Renal cortex interstitium (tissue), 11 donors: ENCODE measurements at regions not wholly inside any gene's neighbourhood (a gene's known extent, or its start where the extent isn't known, plus 50 kb on each side); places are given as distances from the start of the nearest gene placed in this dataset.

ENCODE experiments used
- DNase-seq, 11 donors: peaks; one replicate each; pipeline ENCODE4 v3.0.0-alpha.2; 2013; ENCODE audit warnings: low read depth in 9 of 11, low spot score in 4 of 11; ENCODE audit errors: extremely low read depth in 1 of 11

DNA sequence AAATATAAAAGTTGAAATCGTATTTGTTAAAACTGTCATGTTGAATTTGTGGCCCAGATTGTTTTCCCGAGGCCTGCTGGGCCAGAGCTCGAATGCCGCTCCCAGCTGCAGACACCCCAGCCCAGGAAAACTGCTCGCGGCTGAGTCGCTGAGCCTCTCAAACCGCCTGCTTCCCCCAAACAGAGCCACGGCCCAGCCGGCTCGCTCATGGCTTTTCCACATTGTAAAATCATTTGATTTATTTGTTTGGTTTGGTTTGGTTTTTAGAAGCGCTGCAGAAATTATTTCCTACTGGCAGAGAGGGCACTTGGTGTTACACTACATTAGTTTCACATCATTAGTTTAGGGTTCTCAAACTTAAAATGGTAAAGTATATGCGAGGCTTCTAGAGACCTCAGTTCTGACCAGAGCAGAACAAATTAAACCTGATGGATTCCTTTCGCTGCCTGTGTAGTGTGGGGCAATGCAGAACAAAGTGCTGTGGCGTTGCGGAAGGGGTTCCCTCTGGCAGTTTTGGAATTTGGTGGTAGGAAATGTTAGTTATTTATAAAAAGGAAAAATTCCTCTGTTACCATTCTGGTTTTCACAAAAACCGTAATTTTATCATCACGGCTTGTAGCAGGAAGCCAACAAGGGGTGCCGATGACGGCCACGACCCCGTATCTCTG is 156.5 kb upstream of the PITX1 start:
- DNase-seq = peak in 3 of 11 donors; percentile 5 to 22 (median 18)

DNA sequence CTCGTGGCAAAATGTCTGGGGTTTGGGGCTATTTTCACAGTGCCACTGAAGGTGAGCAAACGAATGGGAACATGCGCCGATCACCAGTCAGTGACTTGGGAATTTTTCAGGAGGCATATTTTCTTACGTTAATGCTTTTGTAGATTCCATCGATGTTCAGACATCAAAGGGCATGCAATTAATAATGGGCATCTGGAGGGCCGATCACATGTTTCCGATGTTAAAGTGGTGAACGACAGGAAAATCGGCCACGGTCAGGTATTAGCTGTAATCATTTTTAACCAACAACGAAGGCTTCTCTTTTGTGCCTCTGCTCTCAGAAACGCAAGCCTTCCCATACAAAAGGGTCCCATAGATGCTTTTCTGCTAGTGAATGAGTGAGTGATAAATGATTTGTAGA is 155.0 kb upstream of the PITX1 start:
- DNase-seq = no peak

DNA sequence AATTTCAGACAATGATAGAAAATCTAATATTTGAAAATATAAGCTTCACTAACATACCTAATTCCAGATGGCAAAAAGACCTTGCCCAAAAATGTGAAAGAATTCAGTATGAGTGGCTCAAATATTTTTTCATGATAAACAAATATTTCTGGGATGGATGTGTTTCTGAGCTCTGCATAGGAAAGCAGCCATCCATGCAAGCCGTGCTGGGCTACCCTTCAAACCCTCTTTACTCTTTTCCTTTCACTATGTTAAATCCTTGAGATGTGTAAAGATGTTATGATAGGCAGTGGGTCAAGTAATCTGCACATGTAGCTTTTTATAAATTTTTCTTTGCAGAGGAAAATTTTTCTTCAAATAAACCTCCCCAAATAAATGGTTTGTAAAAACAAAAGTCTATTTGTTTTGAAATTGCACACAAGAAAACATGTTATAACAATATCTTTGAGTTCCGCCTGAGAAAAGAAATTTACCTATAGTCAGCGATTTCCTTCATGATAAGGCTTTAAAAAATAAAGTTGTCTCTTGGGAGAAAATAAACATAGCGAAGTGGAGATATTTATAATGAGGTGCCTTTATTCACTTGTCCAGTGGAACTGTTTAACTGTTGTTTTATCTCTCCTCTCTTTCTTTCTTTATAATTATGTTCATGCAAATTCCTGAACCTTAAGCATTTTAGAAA is 154.3 kb upstream of the PITX1 start:
- DNase-seq = no peak

DNA sequence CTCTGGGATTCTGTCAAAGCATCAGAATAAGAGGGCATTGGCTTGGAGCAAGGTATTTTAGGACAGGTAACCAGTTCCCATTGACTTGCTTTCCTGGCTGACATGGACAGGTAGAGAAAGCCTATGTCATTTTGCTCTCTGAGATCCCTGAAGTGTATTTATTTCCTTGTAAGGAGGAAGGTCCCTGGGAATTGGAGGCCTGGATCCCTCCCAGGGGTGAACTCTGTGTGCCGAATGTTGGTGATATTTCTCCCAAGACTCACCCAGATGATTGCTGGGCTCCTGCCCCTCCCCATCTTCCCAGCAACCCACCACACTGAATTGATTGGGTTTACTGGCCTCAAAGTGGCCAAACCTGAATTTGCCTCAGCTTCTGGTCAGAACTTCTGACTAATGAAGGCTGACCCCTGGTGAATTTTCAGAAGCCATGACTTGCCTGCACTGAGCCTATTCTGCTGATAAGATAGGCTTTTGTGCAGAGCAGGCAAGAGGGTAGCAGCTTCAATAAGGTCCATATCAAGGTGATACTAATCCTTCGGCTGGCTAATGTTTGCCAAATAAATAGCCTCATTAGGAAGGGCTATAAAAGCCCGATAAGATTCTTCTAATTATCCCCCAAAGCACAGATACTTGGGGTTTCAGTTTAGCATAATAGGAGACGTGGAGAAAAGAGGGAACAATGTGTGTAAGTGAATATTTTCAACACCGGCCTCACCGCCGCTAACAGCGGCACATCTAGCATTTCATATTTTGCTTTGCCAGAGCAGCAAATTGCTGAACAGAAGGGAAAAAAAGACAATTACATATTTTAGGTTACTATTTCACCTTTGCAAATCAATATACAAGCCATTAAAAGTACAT is 152.9 kb upstream of the PITX1 start:
- no peak for DNase-seq

DNA sequence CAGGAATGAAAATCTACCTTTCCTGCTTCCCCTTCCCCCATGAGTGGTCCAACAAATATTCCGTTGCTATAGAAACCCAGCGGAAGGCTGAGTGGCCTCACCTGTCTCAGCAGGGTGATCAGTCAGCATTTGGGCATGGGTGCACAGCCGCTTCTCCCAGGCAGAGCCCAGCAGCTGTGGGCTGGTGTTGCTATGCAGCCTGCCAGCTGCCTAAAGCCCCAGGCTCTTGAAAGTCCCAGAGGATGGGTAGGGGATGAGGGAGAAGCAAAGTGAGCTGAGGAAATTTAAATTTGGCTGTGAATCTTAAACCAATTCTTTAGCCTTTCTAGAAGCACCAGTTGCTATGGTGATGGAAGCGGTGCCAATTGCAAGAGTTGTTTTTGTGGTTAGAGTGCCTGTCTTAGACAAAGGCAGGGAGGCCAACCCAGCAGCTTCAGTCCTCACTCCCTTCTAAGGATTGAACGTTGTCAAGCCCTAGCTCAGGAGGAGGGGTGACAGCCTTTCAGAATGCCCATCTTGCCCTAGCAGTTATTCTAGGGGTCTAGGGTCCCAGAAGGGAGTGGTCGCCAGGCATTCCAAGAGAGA is 151.5 kb upstream of the PITX1 start:
- DNase-seq = no peak

DNA sequence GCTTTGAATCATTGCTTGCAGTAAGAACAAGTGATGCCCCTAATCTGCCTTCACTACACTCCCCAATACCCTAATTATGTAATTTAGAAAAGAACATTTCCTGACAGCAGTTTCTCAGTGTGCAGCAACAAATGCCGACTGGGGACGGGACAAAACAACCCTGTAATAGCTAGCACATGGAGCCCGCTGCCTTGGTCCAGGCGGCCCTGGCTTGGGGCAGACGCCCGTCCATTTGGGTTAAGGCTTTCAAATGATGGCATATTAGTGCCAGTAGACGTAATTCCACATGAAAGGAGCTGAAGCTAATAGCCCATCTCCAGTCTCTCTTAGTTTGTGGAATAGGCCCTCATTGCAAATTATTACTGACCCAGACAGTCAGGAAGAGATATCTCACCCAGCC is 150.6 kb upstream of the PITX1 start:
- DNase-seq = no peak

DNA sequence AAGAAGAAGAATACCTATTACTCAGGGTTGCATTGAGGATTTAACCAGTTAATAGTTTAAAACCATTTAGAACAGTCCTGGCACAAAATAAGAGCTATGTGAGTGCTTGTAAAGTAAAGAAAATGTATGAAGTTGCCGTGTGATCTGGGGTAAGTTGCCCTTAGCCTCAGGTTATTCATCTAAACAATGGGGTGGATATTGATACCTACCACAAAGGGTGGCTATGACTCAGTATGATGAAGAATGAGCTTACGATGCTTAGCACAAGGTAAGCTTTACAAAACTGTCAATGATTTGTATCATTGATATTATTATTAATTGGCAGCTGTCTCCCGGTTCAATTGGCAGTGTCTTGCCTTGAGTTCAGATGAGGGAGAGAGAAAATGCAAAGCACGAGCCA is 149.4 kb upstream of the PITX1 start:
- no peak for DNase-seq

DNA sequence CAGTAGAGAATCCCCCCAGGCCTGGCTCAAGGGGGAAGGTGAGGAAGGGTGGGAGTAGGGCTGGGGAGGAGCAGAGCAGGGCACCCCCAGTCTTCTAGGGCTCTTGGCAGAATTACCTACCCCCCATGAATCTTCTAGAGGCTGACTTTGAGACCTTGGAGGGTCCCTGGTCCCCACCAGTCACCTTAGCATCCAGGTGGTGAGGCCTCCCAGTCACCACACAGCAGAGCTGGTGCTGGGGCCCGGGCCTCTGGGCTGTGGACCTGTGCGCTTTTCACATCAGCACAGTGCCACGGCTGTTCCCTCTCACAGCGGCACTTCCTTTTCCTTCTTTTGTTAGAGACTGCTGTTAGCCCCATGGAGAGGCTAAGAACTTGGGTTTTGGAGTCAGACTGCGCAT is 148.6 kb upstream of the PITX1 start:
- DNase-seq = no peak

DNA sequence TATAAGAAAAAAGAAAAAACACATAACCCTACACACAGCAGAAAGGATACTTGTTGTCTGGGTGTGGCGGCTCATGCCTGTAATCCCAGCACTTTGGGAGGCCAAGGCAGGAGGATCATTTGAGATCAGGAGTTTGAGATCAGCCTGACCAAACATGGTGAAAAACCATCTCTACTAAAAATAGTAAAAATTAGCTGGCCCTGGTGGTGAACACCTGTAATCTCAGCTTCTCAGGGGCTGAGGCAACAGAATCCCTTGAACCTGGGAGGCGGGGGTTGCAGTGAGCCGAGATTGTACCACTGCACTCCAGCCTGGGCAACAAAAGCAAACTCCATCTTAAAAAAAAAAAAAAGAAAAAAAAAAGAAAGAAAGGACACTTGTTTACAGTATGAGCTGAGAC is 147.6 kb upstream of the PITX1 start:
- DNase-seq = no peak

DNA sequence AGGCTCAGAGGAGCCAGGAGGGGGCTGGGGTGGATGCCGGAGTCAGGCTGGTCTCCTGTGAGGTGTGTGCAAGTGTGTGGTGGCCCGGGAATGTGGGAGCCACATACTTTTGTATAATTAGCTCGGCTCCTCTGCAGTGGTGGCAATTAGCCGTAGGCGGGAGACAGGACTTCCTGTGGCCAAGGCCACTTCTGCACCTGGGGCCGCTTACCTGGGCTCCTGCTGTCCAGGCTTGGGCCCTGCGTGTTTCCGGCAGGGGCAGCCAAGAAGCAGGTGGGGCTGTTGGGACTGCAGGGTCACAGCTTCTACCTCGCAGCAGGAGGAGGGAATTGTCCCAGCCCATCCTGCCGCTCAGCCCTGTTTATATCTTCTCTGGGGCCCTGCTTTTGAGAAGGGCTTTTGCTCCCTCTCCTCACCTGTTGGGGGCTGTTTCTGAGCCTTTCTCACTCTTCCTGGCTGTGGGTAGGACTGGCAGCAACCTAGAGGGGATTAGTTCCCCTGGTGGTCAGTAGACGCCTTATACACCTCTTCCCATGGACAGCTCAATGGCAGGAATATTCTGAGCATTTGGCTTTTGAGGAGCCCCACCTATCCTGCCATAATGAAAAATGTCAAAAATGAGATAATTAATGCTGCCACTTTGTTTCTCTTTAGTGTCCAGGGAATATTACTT is 145.4 kb upstream of the PITX1 start:
- no peak for DNase-seq

DNA sequence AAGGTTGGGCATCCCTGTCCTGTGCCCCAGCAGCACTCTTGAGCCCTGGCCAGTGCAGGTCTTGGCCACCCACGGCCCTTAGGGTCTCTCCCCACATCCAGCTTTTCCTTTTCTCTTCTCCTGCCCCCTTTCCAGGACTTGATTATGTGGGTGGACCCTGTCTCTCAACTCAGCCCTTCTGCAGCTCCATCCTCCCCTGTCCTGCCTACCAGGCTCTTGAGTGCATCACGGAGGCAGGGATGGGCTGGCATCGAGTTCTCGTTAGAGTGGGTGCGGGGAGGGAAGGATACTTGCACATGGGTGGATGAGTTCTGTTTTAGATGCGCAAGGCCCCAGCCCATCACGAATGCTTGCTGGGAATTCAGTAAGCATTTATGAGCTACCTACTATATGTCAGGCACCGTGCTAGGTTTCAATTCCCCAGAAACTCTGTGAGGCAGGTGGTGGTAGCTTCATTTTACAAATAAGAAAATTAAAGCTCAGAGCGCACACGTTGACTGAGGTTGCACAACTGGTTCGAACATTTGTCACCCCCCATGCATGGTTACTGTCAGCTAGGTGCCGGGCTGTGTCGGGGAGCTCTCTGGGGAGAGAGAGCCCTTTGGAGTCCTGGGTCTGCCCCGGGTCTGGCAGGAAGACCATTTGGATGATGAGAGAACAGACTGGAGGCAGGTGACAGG is 144.6 kb upstream of the PITX1 start:
- no peak for DNase-seq

DNA sequence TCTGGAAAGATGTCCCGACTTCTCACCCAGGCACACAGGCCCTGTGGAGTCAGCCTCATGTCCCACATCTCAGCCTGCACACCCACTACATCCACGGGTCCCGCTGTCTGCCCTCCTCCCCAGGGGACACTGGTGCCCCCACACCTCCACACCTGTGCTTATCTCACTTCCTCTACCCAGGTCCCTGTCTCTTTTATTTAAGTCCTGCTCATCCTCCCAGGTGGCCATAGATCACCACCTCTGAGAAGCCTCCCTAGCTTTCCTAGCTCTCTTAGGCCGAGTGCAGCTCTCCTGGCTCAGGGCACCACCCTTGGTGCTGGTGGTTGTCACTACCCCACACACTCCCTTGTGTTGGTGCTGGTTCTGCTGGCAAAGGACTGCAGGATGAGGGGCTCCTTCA is 143.6 kb upstream of the PITX1 start:
- no peak for DNase-seq

DNA sequence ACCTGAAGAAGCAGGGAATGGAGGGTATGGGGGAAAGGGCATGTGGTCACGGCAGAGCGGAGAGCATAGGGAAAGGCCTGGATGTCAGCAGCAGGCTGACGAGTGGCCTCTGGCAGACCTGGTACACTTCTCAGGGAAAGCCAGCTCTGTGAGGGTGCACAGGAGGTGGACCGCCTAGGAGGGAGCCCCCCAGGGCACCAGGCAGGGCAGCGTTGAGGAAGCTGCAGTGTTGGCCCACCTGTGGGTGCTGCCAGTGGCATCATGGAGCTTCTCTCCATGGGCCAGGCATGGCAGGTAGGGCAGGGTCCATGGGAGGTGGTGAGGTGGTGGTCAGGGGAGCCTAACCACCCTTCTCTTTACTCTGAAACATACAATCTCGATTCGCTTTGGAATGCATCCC is 143.0 kb upstream of the PITX1 start:
- no peak for DNase-seq

DNA sequence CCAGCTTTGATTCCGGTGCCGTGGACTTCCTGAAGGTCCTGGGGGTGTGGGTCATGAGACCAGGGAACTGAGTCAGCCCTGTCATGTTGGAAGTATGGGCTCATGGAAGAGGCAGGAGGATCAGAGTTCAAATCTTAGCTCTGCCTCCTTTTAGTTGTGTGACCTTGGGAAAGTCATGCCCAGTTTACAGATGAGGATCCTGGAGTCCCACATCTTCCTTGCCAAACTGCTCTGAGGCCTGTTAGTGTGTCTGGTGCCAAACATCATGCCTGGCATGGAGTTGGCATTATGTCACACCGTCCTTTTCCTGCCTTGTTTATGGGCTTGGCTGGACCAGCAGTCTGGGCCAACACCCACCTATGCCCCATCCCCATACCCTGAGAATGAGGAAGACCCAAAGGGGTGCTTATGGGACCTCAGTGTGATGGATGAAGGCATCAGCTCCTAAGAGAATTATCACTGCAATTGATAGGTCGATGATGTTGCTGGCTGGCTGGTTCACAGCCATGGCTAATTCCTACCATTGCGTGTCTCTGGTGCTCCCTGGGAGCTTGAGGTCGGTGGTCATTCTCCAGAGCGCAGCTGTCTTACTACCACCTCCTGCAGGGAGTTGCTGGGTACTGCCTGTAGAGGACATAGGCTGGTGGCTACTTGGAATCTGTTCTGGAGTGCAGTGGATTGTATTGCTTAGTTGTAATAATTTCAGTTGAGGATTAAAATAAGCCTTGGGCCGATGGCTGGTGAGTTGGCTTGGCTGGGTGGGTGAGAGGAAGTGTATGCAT is 140.5 kb upstream of the PITX1 start:
- DNase-seq = no peak

DNA sequence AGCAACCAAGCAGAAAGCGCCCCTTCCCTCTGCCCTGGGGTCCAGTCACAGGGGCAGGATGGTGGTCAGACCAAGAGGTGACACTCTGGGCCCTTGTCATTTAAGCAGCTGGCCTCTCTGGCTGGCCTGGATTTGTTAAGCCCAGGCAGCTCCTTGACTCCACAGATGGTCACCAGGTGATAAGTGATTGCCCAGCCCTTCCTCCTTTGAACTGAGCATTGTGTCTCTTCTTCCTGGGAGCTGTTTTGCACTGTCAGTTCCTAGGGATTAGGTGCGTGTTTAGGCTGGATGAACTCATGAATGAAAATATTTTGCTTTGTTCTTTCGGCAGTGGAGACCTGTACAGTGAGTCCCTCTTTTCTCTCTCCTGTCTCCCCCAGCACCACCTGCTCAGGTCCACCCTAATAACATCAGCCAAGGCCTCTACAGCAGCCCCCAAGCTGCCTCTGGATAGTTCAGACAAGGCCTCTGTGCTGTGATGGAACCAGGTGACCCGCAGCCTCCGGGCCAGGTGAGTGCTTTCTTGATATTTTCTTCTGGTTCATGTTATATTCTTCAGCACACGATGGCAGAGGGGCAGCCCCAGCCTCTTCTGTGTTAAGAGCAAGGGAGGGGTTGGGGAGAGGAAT is 139.7 kb upstream of the PITX1 start:
- DNase-seq = no peak

DNA sequence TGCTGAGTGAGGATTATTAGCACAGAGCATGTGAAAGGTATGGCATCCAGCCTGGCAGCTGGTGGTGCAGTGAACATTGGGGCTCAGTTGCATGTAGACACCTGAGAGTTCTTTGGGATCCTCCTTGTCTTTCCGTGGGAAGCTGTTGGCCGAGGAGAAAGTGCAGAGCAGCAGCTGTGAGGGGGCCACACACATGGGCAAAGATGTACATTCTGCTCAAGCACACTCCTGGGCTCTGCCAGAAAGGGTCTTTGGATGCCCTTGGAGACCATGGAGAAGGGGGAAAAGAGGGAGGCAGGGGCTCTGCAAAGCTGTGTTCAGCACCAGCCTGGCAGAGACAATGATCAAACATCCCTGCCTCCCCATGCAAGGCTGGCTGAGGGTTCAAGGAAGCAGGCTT is 138.7 kb upstream of the PITX1 start:
- no peak for DNase-seq

DNA sequence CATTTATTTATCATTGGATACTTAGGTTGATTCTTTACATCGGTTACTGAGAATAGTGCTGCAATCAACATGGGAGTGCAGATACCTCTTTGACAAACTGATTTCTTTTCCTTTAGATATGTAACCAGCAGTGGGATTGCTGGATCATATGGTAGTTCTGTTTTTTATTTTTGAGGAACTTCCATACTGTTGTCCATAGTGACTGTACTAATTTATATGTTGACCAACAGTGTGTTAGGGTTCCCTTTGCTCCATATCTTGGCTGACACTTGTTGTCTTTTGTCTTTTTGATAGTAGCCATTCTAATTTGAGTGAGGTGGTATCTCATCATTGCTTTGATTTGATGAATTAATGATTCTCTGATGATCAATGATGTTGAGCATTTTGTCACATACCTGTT is 137.3 kb upstream of the PITX1 start:
- no peak for DNase-seq

DNA sequence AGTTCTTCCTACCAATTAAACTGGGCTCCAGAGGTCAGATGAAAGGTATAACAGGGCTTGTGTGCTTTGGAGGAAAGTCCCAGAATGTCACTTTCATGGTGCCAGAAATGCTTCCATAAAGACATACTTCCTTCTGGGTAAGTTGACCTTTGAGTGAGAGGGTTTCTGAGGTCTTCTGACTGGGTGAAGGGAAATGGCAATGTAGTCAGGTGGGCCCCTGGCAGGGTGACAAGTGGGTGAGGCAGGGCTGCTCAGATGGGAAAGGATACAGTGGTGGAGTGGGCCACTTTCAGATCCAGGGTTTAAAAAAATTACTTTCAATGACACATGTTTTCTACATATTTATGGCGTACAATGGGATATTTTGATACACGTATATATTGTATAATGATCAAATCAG is 136.5 kb upstream of the PITX1 start:
- DNase-seq = no peak
